Sigmoid colon (tissue), 4 donors: ENCODE measurements at regions not wholly inside any gene's neighbourhood (a gene's known extent, or its start where the extent isn't known, plus 50 kb on each side); places are given as distances from the start of the nearest gene placed in this dataset.

ENCODE experiments used
- CTCF ChIP-seq, 4 experiments: fragments of 450-650 bp in 3 of 4; fragments of 200-600 bp in 1 of 4; IDR thresholded peaks; one replicate each; pipeline ENCODE4 v1.5.1; 2016 to 2019; ENCODE audit warnings: antibody characterized with exemption in 4 of 4, mild to moderate bottlenecking in 3 of 4, moderate library complexity in 2 of 4
- POLR2AphosphoS5 ChIP-seq, 4 donors: sonication (generic); formaldehyde crosslinking; IDR thresholded peaks; one replicate each; pipeline ENCODE4 v1.6.1; 2017; ENCODE audit warnings: antibody characterized with exemption in 4 of 4

GRCh38 chr2:123648956-123649355 lies 376.1 kb upstream of the CNTNAP5 start:
- TF ChIP-seq POLR2AphosphoS5 (IDR thresholded peaks at IDR 0.05) (no peak), CTCF (IDR thresholded peaks at IDR 0.05) (no peak)
